GM23248 (cell line): ENCODE measurements at regions not wholly inside any gene's neighbourhood (a gene's known extent, or its start where the extent isn't known, plus 50 kb on each side); places are given as distances from the start of the nearest gene placed in this dataset.

Experiments
- EZH2 ChIP-seq: fragments of 200-600 bp; sonication (generic); IDR thresholded peaks from 2 replicates; pipeline ENCODE4 v1.6.1; 2018; ENCODE audit warnings: antibody characterized with exemption, mild to moderate bottlenecking; ENCODE audit not compliant: insufficient read depth, poor library complexity, severe bottlenecking
- EZH2phosphoT487 ChIP-seq: fragments of 200-600 bp; sonication (generic); IDR thresholded peaks from 2 replicates; pipeline ENCODE4 v1.6.1; 2018; ENCODE audit warnings: antibody characterized with exemption, moderate library complexity, mild to moderate bottlenecking, low read depth; ENCODE audit not compliant: insufficient read depth

- TF ChIP-seq EZH2phosphoT487 (no peak), EZH2 (no peak)
These were observed 144.2 kb upstream of the NABP1 start for GRCh38 chr2:191533693-191534180.
